Ascending aorta (tissue), 2 donors: ENCODE measurements at regions not wholly inside any gene's neighbourhood (a gene's known extent, or its start where the extent isn't known, plus 50 kb on each side); places are given as distances from the start of the nearest gene placed in this dataset.

Source experiments
- DNase-seq, 2 donors: peaks; one replicate each; pipeline ENCODE4 v3.0.0-alpha.2; 2019; ENCODE audit warnings: low spot score in 2 of 2
- H3K27ac ChIP-seq, 2 donors: fragments of 200-600 bp; sonication (generic); one replicate each; pipeline ENCODE4 v1.5.1; 2016 to 2017; ENCODE audit warnings: mild to moderate bottlenecking in 1 of 2
- H3K27me3 ChIP-seq: fragments of 200-600 bp; sonication (generic); one replicate; pipeline ENCODE4 v1.5.1; 2017
- H3K36me3 ChIP-seq, 2 donors: fragments of 200-600 bp; sonication (generic); one replicate each; pipeline ENCODE4 v1.5.1; 2016
- H3K4me1 ChIP-seq, 2 donors: fragments of 200-600 bp; sonication (generic); one replicate each; pipeline ENCODE4 v1.5.1; 2016 to 2017; ENCODE audit warnings: mild to moderate bottlenecking in 1 of 2
- H3K4me3 ChIP-seq, 2 donors: fragments of 200-600 bp; sonication (generic); one replicate each; pipeline ENCODE4 v1.5.1; 2016 to 2017; ENCODE audit warnings: mild to moderate bottlenecking in 1 of 2
- H3K9me3 ChIP-seq, 2 donors: fragments of 200-600 bp; sonication (generic); one replicate each; pipeline ENCODE4 v1.5.1; 2016
- CTCF ChIP-seq, 3 experiments: fragments of 200-600 bp in 2 of 3; fragments of 450-650 bp in 1 of 3; sonication (generic) in 2 of 3; IDR thresholded peaks; one replicate each; pipeline ENCODE4 v1.5.1; 2016 to 2019; ENCODE audit warnings: antibody characterized with exemption in 3 of 3, mild to moderate bottlenecking in 1 of 3, moderate library complexity in 1 of 3
- intact Hi-C: fragments of 100-400 bp; cut with DNase I; formaldehyde crosslinking; loops from one replicate; pipeline ENCODE4 v1.15.1; 2023

- H3K27me3 ChIP-seq: no peaks in the 10 kb centered on the region
- H3K36me3 ChIP-seq: no peaks in the 10 kb centered on the region
- H3K4me1 ChIP-seq: no peaks in the 10 kb centered on the region
- intact Hi-C loops: no loop called here
- no peak overlapping the region for H3K4me3 ChIP-seq
- TF ChIP-seq CTCF (IDR thresholded peaks at IDR 0.05): no peak
- DNase-seq: no peak
- H3K27ac ChIP-seq: no peak overlapping the region
- H3K9me3 ChIP-seq: no peaks in the 10 kb centered on the region
Measured at GRCh38 chr20:21936261-21936660, 230.8 kb downstream of the PAX1 start.

DNA sequence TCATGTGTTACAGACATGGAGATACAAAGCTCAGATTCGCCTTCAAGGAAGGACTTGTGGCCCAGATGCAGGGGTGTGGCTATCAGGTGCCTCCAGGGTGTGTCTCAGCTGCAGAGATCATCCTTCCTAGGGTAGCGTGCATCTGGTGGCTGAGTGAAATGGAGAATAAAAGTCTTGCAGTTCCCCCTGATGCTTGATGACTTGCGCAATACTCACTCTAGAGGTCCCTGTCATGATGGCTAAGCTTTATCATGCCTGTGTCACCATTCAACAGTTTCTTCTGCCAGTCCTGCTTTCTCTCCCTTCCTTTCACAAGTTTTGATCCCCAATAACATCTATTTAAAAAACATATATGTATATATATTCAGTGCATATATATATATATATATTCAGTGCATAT is 228.1 kb downstream of the PAX1 start:
- Histone ChIP-seq H3K9me3 (no peaks in the 10 kb centered on the region), H3K4me3 (no peak overlapping the region), H3K36me3 (no peaks in the 10 kb centered on the region), H3K27ac (no peak overlapping the region), H3K27me3 (no peaks in the 10 kb centered on the region), H3K4me1 (no peaks in the 10 kb centered on the region)
- no peak for TF ChIP-seq CTCF (IDR thresholded peaks at IDR 0.05)
- intact Hi-C loops: no loop called here
- DNase-seq: no peak

DNA sequence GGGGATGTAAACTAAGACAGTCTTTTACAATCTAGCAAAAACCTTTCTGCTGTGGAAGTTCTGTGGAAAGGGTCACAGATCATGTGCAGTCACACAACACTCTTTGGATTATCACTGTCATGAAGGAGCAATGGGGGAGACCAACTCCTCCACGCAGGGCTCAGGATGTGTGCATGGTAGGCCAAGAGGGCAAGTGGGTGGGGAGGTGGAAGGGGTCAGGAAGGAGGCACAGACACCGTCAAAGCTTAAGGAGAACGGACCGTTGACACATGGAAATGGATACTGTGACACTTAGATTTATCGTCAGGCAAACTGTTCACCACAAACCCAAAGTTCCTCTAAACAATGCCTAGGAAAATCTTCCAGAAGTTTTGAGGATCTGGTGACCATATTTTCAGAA is 215.8 kb downstream of the PAX1 start:
- Histone ChIP-seq H3K4me3 (no peak overlapping the region), H3K4me1 (no peaks in the 10 kb centered on the region), H3K27ac (no peak overlapping the region), H3K36me3 (no peaks in the 10 kb centered on the region), H3K9me3 (no peaks in the 10 kb centered on the region), H3K27me3 (no peaks in the 10 kb centered on the region)
- intact Hi-C loops: no loop called here
- no peak for TF ChIP-seq CTCF (IDR thresholded peaks at IDR 0.05)
- DNase-seq: no peak

DNA sequence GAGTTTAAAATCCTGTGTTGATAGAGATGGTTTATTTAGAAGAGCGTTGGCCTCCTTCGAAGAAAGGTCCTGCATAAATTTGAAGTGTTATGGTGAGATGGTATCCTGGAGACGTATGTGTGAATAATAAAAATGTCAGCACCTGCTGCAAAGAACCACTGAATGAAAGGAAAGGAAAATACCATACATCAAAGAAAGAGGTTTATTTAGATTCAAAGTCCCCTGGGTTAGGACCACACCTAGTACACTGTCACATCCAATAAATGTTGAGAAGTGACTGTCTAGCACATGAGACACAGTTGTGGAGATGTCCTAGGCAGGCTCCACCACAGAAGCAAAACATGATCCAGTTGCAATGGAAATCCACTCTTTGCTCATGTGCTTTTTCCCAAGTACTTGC is 214.7 kb downstream of the PAX1 start:
- Histone ChIP-seq H3K4me3 (no peak overlapping the region), H3K27me3 (no peaks in the 10 kb centered on the region), H3K4me1 (no peaks in the 10 kb centered on the region), H3K9me3 (no peaks in the 10 kb centered on the region), H3K36me3 (no peaks in the 10 kb centered on the region), H3K27ac (no peak overlapping the region)
- no peak for DNase-seq
- intact Hi-C loops: no loop called here
- no peak for TF ChIP-seq CTCF (IDR thresholded peaks at IDR 0.05)

DNA sequence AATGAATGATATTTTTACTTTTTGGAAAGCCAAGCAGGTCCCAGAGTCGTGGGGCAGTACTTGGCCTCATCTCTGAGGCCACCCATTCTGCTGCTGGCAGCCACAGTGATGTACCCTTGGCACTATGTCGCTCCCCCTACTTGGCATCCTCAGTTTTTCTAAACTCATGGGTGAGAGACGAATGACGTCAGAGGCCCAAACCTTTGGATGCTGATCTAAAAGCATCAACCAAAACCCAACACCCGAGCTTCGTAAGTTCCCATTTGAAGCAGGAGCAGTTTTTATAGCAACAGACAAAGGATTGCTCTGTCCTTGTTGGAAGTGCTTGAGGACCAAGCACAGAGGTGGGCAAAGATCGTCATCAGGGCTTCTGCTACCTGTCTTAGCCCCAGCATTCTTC is 212.9 kb downstream of the PAX1 start:
- Histone ChIP-seq H3K4me1 (no peaks in the 10 kb centered on the region), H3K9me3 (no peaks in the 10 kb centered on the region), H3K36me3 (no peaks in the 10 kb centered on the region), H3K27ac (no peak overlapping the region), H3K27me3 (no peaks in the 10 kb centered on the region), H3K4me3 (no peak overlapping the region)
- no peak for DNase-seq
- intact Hi-C loops: no loop called here
- no peak for TF ChIP-seq CTCF (IDR thresholded peaks at IDR 0.05)

DNA sequence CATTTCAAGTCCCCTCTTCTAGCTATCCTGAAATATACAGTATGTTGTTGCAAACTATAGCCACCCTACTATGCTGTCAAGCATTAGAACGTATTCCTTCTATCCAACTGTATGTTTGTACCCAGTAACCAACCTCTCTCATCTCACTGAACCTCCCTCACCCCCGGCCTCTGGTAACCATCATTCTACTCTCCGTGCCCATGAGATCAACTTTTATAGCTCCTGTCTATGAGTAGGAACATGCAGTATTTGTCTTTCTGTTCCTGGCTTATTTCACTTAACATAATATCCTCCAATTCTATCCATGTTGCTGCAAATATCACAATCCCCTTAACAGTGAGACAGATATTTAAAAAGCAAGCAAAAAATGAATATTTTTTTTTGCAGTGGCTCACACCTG is 196.9 kb downstream of the PAX1 start:
- intact Hi-C loops: no loop called here
- no peaks in the 10 kb centered on the region for H3K9me3 ChIP-seq
- no peak overlapping the region for H3K4me3 ChIP-seq
- H3K36me3 ChIP-seq: no peaks in the 10 kb centered on the region
- DNase-seq: no peak
- no peaks in the 10 kb centered on the region for H3K4me1 ChIP-seq
- no peaks in the 10 kb centered on the region for H3K27me3 ChIP-seq
- H3K27ac ChIP-seq: no peak overlapping the region
- TF ChIP-seq CTCF (IDR thresholded peaks at IDR 0.05): no peak
